HepG2 (cell line): ENCODE measurements at regions not wholly inside any gene's neighbourhood (a gene's known extent, or its start where the extent isn't known, plus 50 kb on each side); places are given as distances from the start of the nearest gene placed in this dataset.

ENCODE experiments used
- NR2F1 ChIP-seq, 2 experiments: fragments of 450-650 bp in 1 of 2; formaldehyde crosslinking in 1 of 2; IDR thresholded peaks; 2 replicates each; pipeline versions ENCODE4 v1.5.0 to v1.6.1; 2016 to 2020; ENCODE audit warnings: mild to moderate bottlenecking in 1 of 2, missing compliant biosample characterization in 1 of 2, missing genetic modification reagents in 1 of 2, moderate library complexity in 1 of 2
- PAX8 ChIP-seq: sonication (generic); formaldehyde crosslinking; IDR thresholded peaks from 2 replicates; pipeline ENCODE4 v1.8.0; 2022; ENCODE audit warnings: mild to moderate bottlenecking, missing genetic modification reagents, borderline replicate concordance
- PBX3 ChIP-seq: sonication (generic); formaldehyde crosslinking; IDR thresholded peaks from 2 replicates; pipeline ENCODE4 v1.8.1; 2023; ENCODE audit warnings: missing genetic modification reagents, inconsistent platforms, borderline replicate concordance
- POLR2A ChIP-seq, 2 experiments: IDR thresholded peaks; 2 replicates each; pipeline ENCODE4 v1.6.1; 2011; ENCODE audit warnings: low read depth in 2 of 2, low read length in 2 of 2, mild to moderate bottlenecking in 1 of 2, moderate library complexity in 1 of 2; ENCODE audit not compliant: insufficient read depth in 1 of 2
- POLR2AphosphoS5 ChIP-seq: IDR thresholded peaks from 2 replicates; pipeline ENCODE4 v1.6.1; 2012; ENCODE audit warnings: low read depth, low read length
- TF ChIP-seq, protein P1 (sequence below): sonication (generic); formaldehyde crosslinking; IDR thresholded peaks from 2 replicates; pipeline ENCODE4 v1.5.0; 2020; ENCODE audit warnings: mild to moderate bottlenecking, missing genetic modification reagents, moderate library complexity
- TF ChIP-seq, protein P2 (sequence below), 2 experiments: IDR thresholded peaks; 2 replicates each; pipeline ENCODE4 v1.6.1; 2011 to 2012; ENCODE audit warnings: low read length in 2 of 2, borderline replicate concordance in 1 of 2, low read depth in 1 of 2, mild to moderate bottlenecking in 1 of 2, moderate library complexity in 1 of 2

GRCh38 chr18:38931754-38932050 lies 1366.1 kb upstream of the CELF4 start:
- TF ChIP-seq NR2F1 (CRISPR knock-in tag; IDR thresholded peaks at IDR 0.05) (no peak), POLR2AphosphoS5 (no peak), PBX3 (CRISPR knock-in tag) (no peak), POLR2A (IDR thresholded peaks at IDR 0.05; ENCODE audit: insufficient read depth in 1 of 2, low read depth in 2 of 2, low read length in 2 of 2) (no peak), PAX8 (CRISPR knock-in tag) (no peak)
- TF ChIP-seq, protein P1, sequence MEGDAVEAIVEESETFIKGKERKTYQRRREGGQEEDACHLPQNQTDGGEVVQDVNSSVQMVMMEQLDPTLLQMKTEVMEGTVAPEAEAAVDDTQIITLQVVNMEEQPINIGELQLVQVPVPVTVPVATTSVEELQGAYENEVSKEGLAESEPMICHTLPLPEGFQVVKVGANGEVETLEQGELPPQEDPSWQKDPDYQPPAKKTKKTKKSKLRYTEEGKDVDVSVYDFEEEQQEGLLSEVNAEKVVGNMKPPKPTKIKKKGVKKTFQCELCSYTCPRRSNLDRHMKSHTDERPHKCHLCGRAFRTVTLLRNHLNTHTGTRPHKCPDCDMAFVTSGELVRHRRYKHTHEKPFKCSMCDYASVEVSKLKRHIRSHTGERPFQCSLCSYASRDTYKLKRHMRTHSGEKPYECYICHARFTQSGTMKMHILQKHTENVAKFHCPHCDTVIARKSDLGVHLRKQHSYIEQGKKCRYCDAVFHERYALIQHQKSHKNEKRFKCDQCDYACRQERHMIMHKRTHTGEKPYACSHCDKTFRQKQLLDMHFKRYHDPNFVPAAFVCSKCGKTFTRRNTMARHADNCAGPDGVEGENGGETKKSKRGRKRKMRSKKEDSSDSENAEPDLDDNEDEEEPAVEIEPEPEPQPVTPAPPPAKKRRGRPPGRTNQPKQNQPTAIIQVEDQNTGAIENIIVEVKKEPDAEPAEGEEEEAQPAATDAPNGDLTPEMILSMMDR = no peak
- TF ChIP-seq, protein P2, sequence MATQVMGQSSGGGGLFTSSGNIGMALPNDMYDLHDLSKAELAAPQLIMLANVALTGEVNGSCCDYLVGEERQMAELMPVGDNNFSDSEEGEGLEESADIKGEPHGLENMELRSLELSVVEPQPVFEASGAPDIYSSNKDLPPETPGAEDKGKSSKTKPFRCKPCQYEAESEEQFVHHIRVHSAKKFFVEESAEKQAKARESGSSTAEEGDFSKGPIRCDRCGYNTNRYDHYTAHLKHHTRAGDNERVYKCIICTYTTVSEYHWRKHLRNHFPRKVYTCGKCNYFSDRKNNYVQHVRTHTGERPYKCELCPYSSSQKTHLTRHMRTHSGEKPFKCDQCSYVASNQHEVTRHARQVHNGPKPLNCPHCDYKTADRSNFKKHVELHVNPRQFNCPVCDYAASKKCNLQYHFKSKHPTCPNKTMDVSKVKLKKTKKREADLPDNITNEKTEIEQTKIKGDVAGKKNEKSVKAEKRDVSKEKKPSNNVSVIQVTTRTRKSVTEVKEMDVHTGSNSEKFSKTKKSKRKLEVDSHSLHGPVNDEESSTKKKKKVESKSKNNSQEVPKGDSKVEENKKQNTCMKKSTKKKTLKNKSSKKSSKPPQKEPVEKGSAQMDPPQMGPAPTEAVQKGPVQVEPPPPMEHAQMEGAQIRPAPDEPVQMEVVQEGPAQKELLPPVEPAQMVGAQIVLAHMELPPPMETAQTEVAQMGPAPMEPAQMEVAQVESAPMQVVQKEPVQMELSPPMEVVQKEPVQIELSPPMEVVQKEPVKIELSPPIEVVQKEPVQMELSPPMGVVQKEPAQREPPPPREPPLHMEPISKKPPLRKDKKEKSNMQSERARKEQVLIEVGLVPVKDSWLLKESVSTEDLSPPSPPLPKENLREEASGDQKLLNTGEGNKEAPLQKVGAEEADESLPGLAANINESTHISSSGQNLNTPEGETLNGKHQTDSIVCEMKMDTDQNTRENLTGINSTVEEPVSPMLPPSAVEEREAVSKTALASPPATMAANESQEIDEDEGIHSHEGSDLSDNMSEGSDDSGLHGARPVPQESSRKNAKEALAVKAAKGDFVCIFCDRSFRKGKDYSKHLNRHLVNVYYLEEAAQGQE (IDR thresholded peaks at IDR 0.05; ENCODE audit: borderline replicate concordance in 1 of 2, low read depth in 1 of 2, low read length in 2 of 2) = no peak
